Colon (tissue), 2 donors: ENCODE measurements at regions not wholly inside any gene's neighbourhood (a gene's known extent, or its start where the extent isn't known, plus 50 kb on each side); places are given as distances from the start of the nearest gene placed in this dataset.

Source experiments
- FAIRE-seq: peaks from 2 replicates; lab custom pipeline; 2012; peaks lifted over from hg19 to GRCh38; lab: Jason Lieb, UNC
- donor health status: control.
- donor health status: control.

GRCh38 chr3:41041899-41042298 lies 157.4 kb upstream of the CTNNB1 start:
- FAIRE-seq: no peak

DNA sequence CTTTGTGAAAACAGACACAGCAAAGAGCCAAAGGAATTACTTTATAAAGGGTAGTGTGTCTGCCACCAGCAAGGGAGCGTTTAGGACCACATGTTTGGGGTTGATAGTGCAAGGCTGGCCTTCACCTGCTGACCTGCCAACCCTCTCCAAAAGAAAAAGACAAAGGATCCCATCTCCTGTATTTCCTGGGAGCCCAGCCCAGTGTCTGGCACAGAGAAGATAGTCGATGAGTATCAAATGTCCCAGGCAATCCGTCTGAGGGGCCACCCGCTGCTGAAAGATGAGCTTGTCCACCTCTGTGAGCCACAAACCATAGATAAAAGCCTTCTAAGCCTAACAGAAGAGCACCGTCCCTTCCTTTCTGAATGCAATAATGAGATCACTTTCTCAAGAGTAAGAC lies 154.8 kb upstream of the CTNNB1 start:
- FAIRE-seq: no peak

DNA sequence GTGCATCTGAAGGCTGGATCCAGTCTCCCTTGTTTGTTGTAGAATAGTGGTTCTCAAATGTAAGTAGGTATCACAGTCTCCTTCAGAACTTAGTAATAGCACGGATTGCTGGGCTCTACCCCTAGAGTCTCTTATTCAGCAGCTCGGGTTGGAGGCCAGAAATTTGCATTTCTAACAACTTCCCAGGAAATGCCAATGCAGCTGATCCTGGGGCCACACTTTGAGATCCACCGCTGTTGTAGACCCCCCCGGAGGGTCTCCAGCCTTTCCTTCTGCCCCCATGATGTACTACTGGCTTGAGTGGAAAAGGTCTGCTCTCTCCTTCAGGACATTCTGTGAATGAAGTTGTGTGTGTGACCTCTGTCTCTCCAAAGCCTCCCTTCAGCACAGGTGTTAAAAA lies 153.8 kb upstream of the CTNNB1 start:
- FAIRE-seq: no peak

GRCh38 chr3:41050144-41050543 lies 149.2 kb upstream of the CTNNB1 start:
- FAIRE-seq: no peak

DNA sequence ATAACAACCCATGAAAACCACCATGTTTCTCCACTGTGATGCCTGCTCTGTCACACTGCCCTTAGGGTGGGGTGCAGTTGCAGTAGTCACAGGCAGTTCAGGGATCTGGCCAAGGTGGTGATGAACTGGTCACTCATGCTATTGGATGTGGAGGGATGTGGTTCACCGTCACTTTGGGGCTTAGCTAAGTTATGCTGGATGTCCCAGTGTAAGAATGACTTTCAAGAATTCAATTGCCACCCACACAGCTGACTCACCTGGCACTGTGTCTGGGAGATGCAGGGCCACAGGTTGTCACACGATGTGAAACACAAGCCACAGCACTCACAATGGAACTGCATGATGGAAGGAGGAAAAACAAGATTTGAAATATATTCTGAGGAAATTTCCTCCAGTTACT lies 146.1 kb upstream of the CTNNB1 start:
- FAIRE-seq: no peak

DNA sequence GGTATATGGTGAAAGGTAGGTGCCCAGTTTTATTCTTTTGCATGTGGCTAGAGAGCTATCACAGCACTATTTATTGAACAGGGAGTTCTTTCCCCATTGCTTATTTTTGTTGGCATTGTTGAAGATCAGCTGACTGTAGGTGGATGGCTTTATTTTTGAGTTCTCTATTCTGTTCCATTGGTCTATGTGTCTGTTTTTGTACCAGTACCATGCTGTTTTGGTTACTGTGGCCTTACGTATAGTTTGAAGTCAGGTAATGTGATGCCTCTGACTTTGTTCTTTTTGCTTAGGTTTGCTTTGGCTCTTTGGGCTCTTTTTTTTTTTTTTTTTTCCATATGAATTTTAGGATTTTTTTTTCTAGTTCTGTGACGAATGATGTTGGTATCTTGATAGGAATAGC lies 139.2 kb upstream of the CTNNB1 start:
- no peak for FAIRE-seq

- FAIRE-seq: no peak
These were observed 135.2 kb upstream of the CTNNB1 start for GRCh38 chr3:41064070-41064469.

GRCh38 chr3:41064526-41064925 lies 134.8 kb upstream of the CTNNB1 start:
- no peak for FAIRE-seq

GRCh38 chr3:41065340-41065739 lies 134.0 kb upstream of the CTNNB1 start:
- FAIRE-seq: no peak

GRCh38 chr3:41073190-41073589 lies 126.1 kb upstream of the CTNNB1 start:
- FAIRE-seq: no peak

DNA sequence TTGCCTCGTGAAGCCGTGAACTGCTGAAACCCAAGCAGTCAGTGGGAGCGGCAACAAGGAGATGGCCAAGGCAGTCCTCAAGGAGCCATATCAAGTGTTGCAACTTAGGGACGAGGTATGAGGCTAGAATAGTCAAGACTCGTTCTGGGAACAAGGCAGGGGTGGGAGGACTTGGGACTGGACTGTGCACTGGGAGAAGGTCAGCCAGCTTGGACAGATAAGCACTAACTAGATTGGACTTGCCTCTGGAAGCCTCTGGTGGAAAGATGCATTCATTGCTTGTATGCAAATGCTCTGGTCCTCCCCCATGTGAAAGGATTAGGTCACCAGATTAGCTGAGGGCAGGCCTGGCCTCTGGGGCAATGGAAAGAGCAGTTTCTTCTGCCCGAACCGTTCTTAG lies 123.3 kb upstream of the CTNNB1 start:
- no peak for FAIRE-seq

DNA sequence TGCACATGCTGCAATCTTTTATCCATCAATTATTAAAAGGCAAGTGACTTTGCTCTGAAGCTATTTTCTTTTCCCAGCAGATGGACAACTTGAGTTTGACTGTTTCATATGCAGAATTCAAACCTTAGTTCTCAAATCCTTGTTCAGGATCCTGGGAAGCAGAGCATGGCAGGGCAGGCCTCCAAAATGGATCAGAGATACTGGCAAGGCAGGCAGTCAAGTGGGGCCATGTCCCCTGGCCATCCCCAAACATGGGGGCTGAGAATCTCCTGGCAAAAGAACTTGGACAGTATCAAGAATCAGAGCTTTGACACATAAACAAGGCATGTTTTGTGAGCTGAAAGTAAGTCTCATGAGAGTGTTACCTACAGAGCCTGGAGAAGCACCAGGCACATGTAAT lies 122.9 kb upstream of the CTNNB1 start:
- FAIRE-seq: no peak

DNA sequence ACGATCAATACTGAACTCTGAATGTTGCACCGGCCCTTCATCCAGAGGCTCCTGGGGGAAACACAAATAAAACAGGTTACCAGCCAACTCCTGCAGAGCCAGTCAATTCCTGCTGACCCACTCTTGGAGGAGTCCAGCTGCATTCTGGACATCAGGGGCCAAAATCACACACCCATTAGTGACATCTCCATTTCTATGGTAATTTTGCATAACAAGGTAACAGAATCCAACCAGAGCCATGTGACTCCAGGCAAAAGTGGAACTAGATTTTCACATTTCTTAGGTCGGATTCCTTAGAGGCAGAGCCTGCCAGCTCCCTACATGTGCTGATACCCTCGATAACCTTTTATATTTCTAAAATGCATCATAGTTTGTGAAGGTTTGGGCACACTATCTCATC lies 119.2 kb upstream of the CTNNB1 start:
- no peak for FAIRE-seq

DNA sequence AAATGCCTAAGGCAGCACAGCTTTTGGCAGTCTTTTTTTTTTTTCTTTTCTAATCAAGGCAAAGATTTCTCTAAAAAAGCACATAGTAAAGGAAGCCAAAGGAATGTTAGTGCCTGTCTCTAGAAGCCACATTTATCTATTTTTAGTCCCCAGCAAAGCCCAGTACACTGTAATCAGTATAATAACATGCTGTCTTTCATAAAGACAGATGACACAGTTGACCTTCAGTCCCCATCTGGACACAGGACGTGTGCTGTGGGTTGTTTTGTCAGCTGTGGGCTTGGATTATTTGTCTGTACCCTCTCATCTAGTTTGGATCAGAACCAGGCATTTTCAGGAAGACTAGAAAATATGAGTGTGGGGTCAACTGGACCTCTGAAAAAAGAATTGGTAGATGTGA lies 110.4 kb upstream of the CTNNB1 start:
- no peak for FAIRE-seq

GRCh38 chr3:41089566-41089965 lies 109.7 kb upstream of the CTNNB1 start:
- FAIRE-seq: no peak

DNA sequence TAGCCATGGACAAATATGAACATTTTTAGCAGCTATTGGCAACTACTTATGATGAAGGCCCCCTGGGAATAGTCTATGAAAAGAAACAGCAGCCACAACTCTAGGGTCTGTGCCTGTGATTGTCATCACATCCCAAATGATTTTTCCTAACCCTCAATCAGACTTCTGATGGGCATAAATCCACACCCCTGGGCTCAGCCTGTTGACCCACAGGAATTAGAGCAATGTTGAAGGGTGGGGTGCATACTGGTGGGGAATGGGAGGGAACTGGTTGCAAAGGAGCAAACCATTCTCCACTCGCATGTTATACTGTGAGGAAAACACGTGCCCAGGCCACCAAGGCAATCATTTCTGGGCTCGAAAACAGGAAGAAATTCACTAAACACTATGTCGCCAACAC lies 106.5 kb upstream of the CTNNB1 start:
- no peak for FAIRE-seq

DNA sequence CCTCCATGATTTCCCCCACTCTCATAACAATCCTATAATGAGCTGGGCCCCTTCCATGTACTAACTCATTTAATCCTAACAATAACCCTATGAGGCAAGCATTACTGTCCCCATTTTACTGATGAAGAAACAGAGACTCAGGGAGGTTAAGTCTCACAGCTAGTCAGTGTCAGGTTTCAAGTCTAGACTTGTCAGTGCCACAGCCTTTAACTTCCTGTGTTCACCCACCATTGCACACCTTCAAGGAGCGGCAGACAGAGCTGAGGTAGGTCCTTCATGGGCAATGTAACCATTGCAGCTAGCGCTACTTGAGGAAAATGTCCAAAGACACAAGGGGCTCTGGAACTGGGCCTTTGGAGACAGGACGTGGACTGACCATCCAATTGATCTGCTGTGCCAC lies 105.8 kb upstream of the CTNNB1 start:
- no peak for FAIRE-seq

DNA sequence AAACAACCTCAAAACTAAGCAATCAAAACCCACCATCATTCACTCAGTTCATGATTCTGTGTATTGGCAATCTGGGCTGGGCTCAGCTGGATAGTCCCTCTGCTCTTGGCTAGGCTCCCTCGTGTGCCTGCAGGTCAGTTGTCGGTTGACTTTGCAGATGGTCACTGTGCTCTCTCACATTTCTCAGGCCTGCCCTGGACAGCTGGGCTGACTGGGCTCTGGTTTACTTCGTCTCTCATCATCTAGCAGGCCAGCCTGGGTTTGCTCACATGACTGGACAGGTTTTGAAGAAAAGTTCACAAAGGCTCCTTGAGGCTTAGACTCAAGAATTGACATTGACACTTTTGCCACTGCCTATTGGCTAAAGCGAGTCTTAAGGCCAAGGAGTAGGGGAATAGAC lies 105.0 kb upstream of the CTNNB1 start:
- FAIRE-seq: no peak

GRCh38 chr3:41095702-41096101 lies 103.6 kb upstream of the CTNNB1 start:
- FAIRE-seq: no peak

GRCh38 chr3:41097896-41098496 lies 101.3 kb upstream of the CTNNB1 start:
- FAIRE-seq: no peak

DNA sequence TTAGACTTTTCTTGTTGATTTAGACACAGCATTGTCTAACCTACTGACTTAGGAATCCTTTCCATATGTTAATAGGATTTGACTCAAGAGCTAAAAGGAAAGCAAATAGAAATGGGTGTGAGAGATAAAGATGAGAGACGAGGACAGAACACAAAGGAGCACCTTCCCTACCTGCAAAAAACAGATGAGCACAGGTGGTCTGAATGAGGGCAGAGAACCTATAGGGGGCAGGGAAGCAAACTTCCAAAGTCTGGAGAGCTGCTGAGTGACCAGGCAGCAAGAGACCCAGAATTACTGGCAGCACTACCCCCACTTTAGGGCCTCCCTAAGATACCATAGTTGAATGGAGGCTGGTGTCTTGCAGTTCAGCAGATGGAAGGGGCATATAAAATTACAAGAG lies 98.1 kb upstream of the CTNNB1 start:
- no peak for FAIRE-seq

GRCh38 chr3:41102053-41102556 lies 97.2 kb upstream of the CTNNB1 start:
- FAIRE-seq: no peak

DNA sequence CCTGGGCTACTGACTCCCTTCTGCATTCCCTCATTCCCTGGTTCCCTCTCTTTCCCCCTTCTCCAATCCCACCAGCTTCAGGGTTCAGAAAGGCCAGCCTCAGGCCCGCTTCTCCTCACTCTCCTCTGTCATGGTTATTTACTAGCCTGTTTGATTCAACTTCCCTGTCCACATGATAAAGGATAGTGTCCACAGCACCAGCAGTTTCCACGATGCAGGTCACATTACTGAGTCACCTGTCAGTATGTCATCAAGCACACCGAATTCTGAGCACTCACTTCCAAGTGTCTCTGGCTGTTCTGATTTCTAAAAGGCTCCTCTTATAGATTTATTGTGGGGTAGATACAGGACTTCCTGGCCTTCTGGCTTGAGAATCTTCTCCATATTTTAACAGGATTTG lies 96.6 kb upstream of the CTNNB1 start:
- no peak for FAIRE-seq

GRCh38 chr3:41103200-41103599 lies 96.1 kb upstream of the CTNNB1 start:
- FAIRE-seq: no peak

- no peak for FAIRE-seq
These were observed 95.2 kb upstream of the CTNNB1 start for GRCh38 chr3:41104147-41104546.
